Keratinocyte (primary cell): ENCODE measurements at regions not wholly inside any gene's neighbourhood (a gene's known extent, or its start where the extent isn't known, plus 50 kb on each side); places are given as distances from the start of the nearest gene placed in this dataset.

Source experiments
- DNase-seq: peaks from one replicate; pipeline ENCODE4 v3.0.0-alpha.2; 2011; ENCODE audit warnings: low read depth, missing footprints, low spot score
- FAIRE-seq: peaks from 2 replicates; lab custom pipeline; 2011; peaks lifted over from hg19 to GRCh38; lab: Jason Lieb, UNC
- H2AFZ ChIP-seq: 2 replicates; pipeline ENCODE4 v1.6.0; 2012; ENCODE audit warnings: low read length, control low read depth, inconsistent platforms; ENCODE audit not compliant: control insufficient read depth
- H3K27ac ChIP-seq: 2 replicates; pipeline ENCODE4 v1.5.1; 2011; ENCODE audit warnings: low read length; ENCODE audit not compliant: control insufficient read depth, insufficient read depth
- H3K27me3 ChIP-seq: 3 replicates; pipeline ENCODE4 v1.6.0; 2011; ENCODE audit warnings: low read length; ENCODE audit not compliant: control insufficient read depth, insufficient read depth; ENCODE audit errors: extremely low read depth
- H3K36me3 ChIP-seq, 2 experiments: 2 replicates in 1 of 2; 3 replicates in 1 of 2; pipeline ENCODE4 v1.5.1; 2011; ENCODE audit warnings: low read length in 2 of 2, mild to moderate bottlenecking in 1 of 2; ENCODE audit not compliant: control insufficient read depth in 2 of 2, insufficient read depth in 2 of 2; ENCODE audit errors: extremely low read depth in 1 of 2
- H3K4me1 ChIP-seq: 3 replicates; pipeline ENCODE4 v1.5.1; 2011; ENCODE audit warnings: low read length; ENCODE audit not compliant: control insufficient read depth, insufficient read depth; ENCODE audit errors: extremely low read depth
- H3K4me2 ChIP-seq: 3 replicates; pipeline ENCODE4 v1.6.0; 2011; ENCODE audit warnings: low read depth, low read length; ENCODE audit not compliant: control insufficient read depth, insufficient read depth; ENCODE audit errors: extremely low read depth
- H3K4me3 ChIP-seq, 3 experiments: fragments of 200-600 bp in 1 of 3; sonication (generic) in 1 of 3; 2 replicates in 2 of 3; 3 replicates in 1 of 3; pipeline ENCODE4 v1.5.1; 2011 to 2016; ENCODE audit warnings: low read length in 3 of 3, mild to moderate bottlenecking in 3 of 3, control low read depth in 2 of 3, inconsistent platforms in 1 of 3, low read depth in 1 of 3, mixed read lengths in 1 of 3, mixed run types in 1 of 3, moderate library complexity in 1 of 3; ENCODE audit not compliant: control insufficient read depth in 2 of 3, insufficient read depth in 2 of 3; ENCODE audit errors: extremely low read depth in 1 of 3
- H3K79me2 ChIP-seq: 2 replicates; pipeline ENCODE4 v1.6.0; 2012; ENCODE audit warnings: low read length; ENCODE audit not compliant: control insufficient read depth, insufficient read depth
- H3K9ac ChIP-seq: 3 replicates; pipeline ENCODE4 v1.6.0; 2011; ENCODE audit warnings: low read length; ENCODE audit not compliant: control insufficient read depth, insufficient read depth; ENCODE audit errors: extremely low read depth
- H3K9me1 ChIP-seq: 3 replicates; pipeline ENCODE4 v1.6.0; 2011; ENCODE audit warnings: low read length; ENCODE audit not compliant: control insufficient read depth, insufficient read depth; ENCODE audit errors: extremely low read depth
- H3K9me3 ChIP-seq: 2 replicates; pipeline ENCODE4 v1.5.1; 2012; ENCODE audit warnings: low read depth, low read length; ENCODE audit not compliant: control insufficient read depth
- H4K20me1 ChIP-seq: 3 replicates; pipeline ENCODE4 v1.6.0; 2011; ENCODE audit warnings: low read length; ENCODE audit not compliant: control insufficient read depth, insufficient read depth; ENCODE audit errors: extremely low read depth
- CTCF ChIP-seq, 3 experiments: IDR thresholded peaks in 1 of 3; conservative IDR thresholded peaks in 1 of 3; optimal IDR thresholded peaks in 1 of 3; 2 replicates in 2 of 3; 3 replicates in 1 of 3; pipeline versions ENCODE3 to v1.5.1; 2011; ENCODE audit warnings: low read length in 3 of 3, mild to moderate bottlenecking in 3 of 3, moderate library complexity in 2 of 3, control low read depth in 1 of 3, inconsistent platforms in 1 of 3; ENCODE audit not compliant: insufficient read depth in 2 of 3; ENCODE audit errors: extremely low read depth in 1 of 3
- EZH2 ChIP-seq: IDR thresholded peaks from one replicate; pipeline ENCODE4 v1.6.1; 2012; ENCODE audit warnings: inconsistent platforms, mild to moderate bottlenecking, low read length, moderate library complexity
- dilution Hi-C: fragments of 300-500 bp; cut with MboI; formaldehyde crosslinking; loops from one replicate; pipeline ENCODE4 v1.7.0; 2020; ENCODE audit warnings: low sequenced_read_pairs; ENCODE audit not compliant: extremely low pct_ligation_motif_present

GRCh38 chr6:9307786-9308185, 872.4 kb upstream of the SLC35B3 start:
- H3K36me3 ChIP-seq: no peaks in the 10 kb centered on the region
- dilution Hi-C loops: no loop called here
- H3K27ac ChIP-seq: peak overlapping the region; percentile 60
- no peaks in the 10 kb centered on the region for H3K79me2 ChIP-seq
- peak; percentile 13 for DNase-seq
- no peaks in the 10 kb centered on the region for H3K27me3 ChIP-seq
- H3K9me1 ChIP-seq: no peaks in the 10 kb centered on the region
- no peaks in the 10 kb centered on the region for H4K20me1 ChIP-seq
- no peaks in the 10 kb centered on the region for H3K9me3 ChIP-seq
- peak overlapping the region in 1 of 3 experiments; percentile 57 for H3K4me3 ChIP-seq
- TF ChIP-seq CTCF (optimal IDR thresholded peaks at IDR 0.05 in 1 of 3, IDR thresholded peaks at IDR 0.05 in 1 of 3, conservative IDR thresholded peaks at IDR 0.05 in 1 of 3; ENCODE audit: extremely low read depth in 1 of 3, insufficient read depth in 2 of 3, low read length in 3 of 3) (no peak), EZH2 (no peak)
- peak overlapping the region; percentile 61 for H3K4me2 ChIP-seq
- H3K4me1 ChIP-seq: peaks cover 7% of the 10 kb centered on the region
- FAIRE-seq: peak; percentile 67
- H2AFZ ChIP-seq: peak overlapping the region; percentile 90
- H3K9ac ChIP-seq: peak overlapping the region; percentile 50

DNA sequence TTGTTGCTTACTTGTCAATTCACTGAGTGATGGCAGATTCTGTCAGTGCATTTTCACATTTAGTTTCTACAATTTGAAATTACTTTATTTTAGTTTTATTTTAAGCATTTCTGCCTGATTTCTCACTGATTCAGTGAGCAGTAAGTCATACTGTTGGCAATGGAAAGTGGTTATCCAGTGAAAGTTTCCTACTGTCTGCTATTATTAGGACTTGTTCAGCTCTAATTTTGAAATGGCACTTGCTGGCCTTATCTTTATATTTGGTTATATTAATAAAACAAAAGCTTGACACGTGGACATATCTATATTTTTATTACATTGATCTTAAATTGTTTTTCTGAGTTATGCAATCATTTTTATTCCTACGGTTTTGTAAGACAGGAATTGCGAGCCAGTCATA, 871.8 kb upstream of the SLC35B3 start:
- dilution Hi-C loops: no loop called here
- DNase-seq (no peak), FAIRE-seq (no peak)
- H3K36me3 ChIP-seq: no peaks in the 10 kb centered on the region
- no peak overlapping the region for H3K4me2 ChIP-seq
- no peaks in the 10 kb centered on the region for H3K9me1 ChIP-seq
- H4K20me1 ChIP-seq: no peaks in the 10 kb centered on the region
- no peak overlapping the region for H3K27ac ChIP-seq
- TF ChIP-seq EZH2 (no peak), CTCF (optimal IDR thresholded peaks at IDR 0.05 in 1 of 3, IDR thresholded peaks at IDR 0.05 in 1 of 3, conservative IDR thresholded peaks at IDR 0.05 in 1 of 3; ENCODE audit: extremely low read depth in 1 of 3, insufficient read depth in 2 of 3, low read length in 3 of 3) (no peak)
- no peak overlapping the region for H3K9ac ChIP-seq
- no peak overlapping the region for H2AFZ ChIP-seq
- no peaks in the 10 kb centered on the region for H3K9me3 ChIP-seq
- H3K4me3 ChIP-seq: no peak overlapping the region
- no peaks in the 10 kb centered on the region for H3K79me2 ChIP-seq
- H3K4me1 ChIP-seq: peaks cover 7% of the 10 kb centered on the region
- H3K27me3 ChIP-seq: no peaks in the 10 kb centered on the region
